Fibroblast of mammary gland (primary cell): ENCODE measurements at regions not wholly inside any gene's neighbourhood (a gene's known extent, or its start where the extent isn't known, plus 50 kb on each side); places are given as distances from the start of the nearest gene placed in this dataset.
"Not testable (repeated sequence)": the region's sequence is repeated elsewhere in the genome, so short reads cannot be mapped to it uniquely, and the experiment has no call there.

Experiments
- DNase-seq: peaks from one replicate; pipeline ENCODE4 v3.0.0-alpha.2; 2010; ENCODE audit warnings: low read depth
- H3K4me3 ChIP-seq: 2 replicates; pipeline ENCODE4 v1.5.1; 2011; ENCODE audit warnings: low read depth, mild to moderate bottlenecking, low read length, moderate library complexity; ENCODE audit not compliant: control insufficient read depth
- CTCF ChIP-seq: conservative IDR thresholded peaks from 2 replicates; pipeline ENCODE4 v1.5.1; 2011; ENCODE audit warnings: low read depth, low read length, inconsistent platforms; ENCODE audit not compliant: control insufficient read depth, insufficient read depth

- H3K4me3 ChIP-seq = no peak overlapping the region
- no peak for DNase-seq
- TF ChIP-seq CTCF = no peak
Measured at GRCh38 chr13:87952377-87952776, 281.2 kb downstream of the SLITRK5 start.

GRCh38 chr13:87953381-87953780 is 282.2 kb downstream of the SLITRK5 start:
- no peak overlapping the region for H3K4me3 ChIP-seq
- no peak for DNase-seq
- TF ChIP-seq CTCF = no peak

- DNase-seq = peak; percentile 3
- H3K4me3 ChIP-seq = no peak overlapping the region
- TF ChIP-seq CTCF = no peak
Measured at GRCh38 chr13:87954091-87954490, 282.9 kb downstream of the SLITRK5 start.

GRCh38 chr13:87961546-87961945 is 290.4 kb downstream of the SLITRK5 start:
- no peak for TF ChIP-seq CTCF
- H3K4me3 ChIP-seq = no peak overlapping the region
- no peak for DNase-seq

GRCh38 chr13:87972568-87972967 is 301.4 kb downstream of the SLITRK5 start:
- H3K4me3 ChIP-seq = no peak overlapping the region
- TF ChIP-seq CTCF = no peak
- DNase-seq = no peak

- H3K4me3 ChIP-seq = no peak overlapping the region
- peak; percentile 88 for DNase-seq
- no peak for TF ChIP-seq CTCF
Measured at GRCh38 chr13:87975035-87975434, 303.9 kb downstream of the SLITRK5 start.

GRCh38 chr13:87976650-87977049 is 305.5 kb downstream of the SLITRK5 start:
- not testable (repeated sequence) for H3K4me3 ChIP-seq, DNase-seq
